ENCODE measurements at regions not wholly inside any gene's neighbourhood (a gene's known extent, or its start where the extent isn't known, plus 50 kb on each side); places are given as distances from the start of the nearest gene placed in this dataset.

DNA sequence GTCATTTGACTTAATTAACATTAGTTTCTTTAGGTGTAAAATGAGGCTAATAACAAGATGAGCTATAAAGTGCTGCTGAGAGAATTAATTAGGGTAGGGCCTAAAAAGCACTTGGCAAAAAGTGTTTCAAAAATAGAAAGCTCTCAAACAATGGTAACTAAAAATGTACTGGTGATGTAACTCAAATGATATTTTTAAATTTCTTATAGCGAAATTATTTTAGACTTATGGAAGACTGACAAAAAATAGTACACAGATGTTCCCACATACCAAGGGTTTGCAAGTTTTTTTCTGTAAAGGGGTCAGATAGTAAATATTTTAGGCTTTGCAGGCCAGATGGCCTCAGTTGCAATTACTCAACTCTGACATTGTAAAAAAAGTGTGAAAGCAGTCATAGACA, 190.7 kb upstream of the UFL1 start:
- no peak for TF ChIP-seq EZH2 (IDR thresholded peaks at IDR 0.05; ENCODE audit: borderline replicate concordance, low read depth, low read length, poor library complexity, severe bottlenecking)
- TF ChIP-seq, protein P1, sequence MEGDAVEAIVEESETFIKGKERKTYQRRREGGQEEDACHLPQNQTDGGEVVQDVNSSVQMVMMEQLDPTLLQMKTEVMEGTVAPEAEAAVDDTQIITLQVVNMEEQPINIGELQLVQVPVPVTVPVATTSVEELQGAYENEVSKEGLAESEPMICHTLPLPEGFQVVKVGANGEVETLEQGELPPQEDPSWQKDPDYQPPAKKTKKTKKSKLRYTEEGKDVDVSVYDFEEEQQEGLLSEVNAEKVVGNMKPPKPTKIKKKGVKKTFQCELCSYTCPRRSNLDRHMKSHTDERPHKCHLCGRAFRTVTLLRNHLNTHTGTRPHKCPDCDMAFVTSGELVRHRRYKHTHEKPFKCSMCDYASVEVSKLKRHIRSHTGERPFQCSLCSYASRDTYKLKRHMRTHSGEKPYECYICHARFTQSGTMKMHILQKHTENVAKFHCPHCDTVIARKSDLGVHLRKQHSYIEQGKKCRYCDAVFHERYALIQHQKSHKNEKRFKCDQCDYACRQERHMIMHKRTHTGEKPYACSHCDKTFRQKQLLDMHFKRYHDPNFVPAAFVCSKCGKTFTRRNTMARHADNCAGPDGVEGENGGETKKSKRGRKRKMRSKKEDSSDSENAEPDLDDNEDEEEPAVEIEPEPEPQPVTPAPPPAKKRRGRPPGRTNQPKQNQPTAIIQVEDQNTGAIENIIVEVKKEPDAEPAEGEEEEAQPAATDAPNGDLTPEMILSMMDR (conservative IDR thresholded peaks at IDR 0.05; ENCODE audit: low read depth, low read length) = no peak
- no TSS peak for BruUV-seq (replicated peaks)
- Histone ChIP-seq H3K36me3 (ENCODE audit: insufficient read depth, low read length, poor library complexity, severe bottlenecking) (no peaks in the 10 kb centered on the region), H3K4me1 (ENCODE audit: insufficient read depth, low read length, poor library complexity, severe bottlenecking) (no peaks in the 10 kb centered on the region), H3K27me3 (replicated peaks; ENCODE audit: insufficient read depth, low read depth, low read length, poor library complexity) (no peaks in the 10 kb centered on the region), H3K27ac (ENCODE audit: low read depth, low read length, poor library complexity, severe bottlenecking) (no peak overlapping the region), H3K4me3 (ENCODE audit: low read depth, low read length, poor library complexity, severe bottlenecking) (no peak overlapping the region), H3K9me3 (ENCODE audit: low read depth, low read length, poor library complexity, severe bottlenecking) (no peaks in the 10 kb centered on the region)
- POLR2A ChIA-PET (ENCODE audit: low non-redundant PET) = no interaction called here
- intact Hi-C loops (cut with micrococcal nuclease; ENCODE audit: unreplicated experiment) = no loop called here
- CTCF ChIA-PET = no interaction called here
- DNase-seq (ENCODE audit: low spot score) = no peak

DNA sequence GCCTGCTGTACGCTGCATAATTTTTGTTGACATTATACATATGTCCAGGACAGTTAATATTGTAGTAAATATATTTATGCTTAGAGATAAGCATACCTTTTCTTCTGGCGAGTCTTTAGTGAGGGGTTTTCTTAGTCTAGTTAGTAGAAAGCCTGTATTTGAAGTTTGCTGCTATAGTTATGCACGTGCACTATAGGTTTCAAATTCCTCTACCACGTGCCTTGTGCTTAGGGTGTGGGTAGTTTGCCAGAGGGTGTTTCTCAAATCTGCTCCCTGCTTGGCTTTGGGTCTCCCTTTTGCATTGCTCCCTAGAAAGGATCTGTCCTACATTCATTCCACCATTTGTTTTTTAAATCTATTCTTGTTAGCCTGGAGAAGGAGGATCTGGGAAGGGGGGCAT, 181.4 kb upstream of the UFL1 start:
- ChIA-PET POLR2A (ENCODE audit: low non-redundant PET) (no interaction called here), CTCF (no interaction called here)
- no peak overlapping the region for H3K27ac ChIP-seq (ENCODE audit: low read depth, low read length, poor library complexity, severe bottlenecking)
- no peak overlapping the region for H3K4me3 ChIP-seq (ENCODE audit: low read depth, low read length, poor library complexity, severe bottlenecking)
- TF ChIP-seq, protein P1 (conservative IDR thresholded peaks at IDR 0.05; ENCODE audit: low read depth, low read length) = no peak
- TF ChIP-seq EZH2 (IDR thresholded peaks at IDR 0.05; ENCODE audit: borderline replicate concordance, low read depth, low read length, poor library complexity, severe bottlenecking) = no peak
- no TSS peak for BruUV-seq (replicated peaks)
- no peaks in the 10 kb centered on the region for H3K4me1 ChIP-seq (ENCODE audit: insufficient read depth, low read length, poor library complexity, severe bottlenecking)
- no peaks in the 10 kb centered on the region for H3K9me3 ChIP-seq (ENCODE audit: low read depth, low read length, poor library complexity, severe bottlenecking)
- H3K36me3 ChIP-seq (ENCODE audit: insufficient read depth, low read length, poor library complexity, severe bottlenecking) = no peaks in the 10 kb centered on the region
- no peak for DNase-seq (ENCODE audit: low spot score)
- intact Hi-C loops (cut with micrococcal nuclease; ENCODE audit: unreplicated experiment) = no loop called here
- no peaks in the 10 kb centered on the region for H3K27me3 ChIP-seq (replicated peaks; ENCODE audit: insufficient read depth, low read depth, low read length, poor library complexity)

DNA sequence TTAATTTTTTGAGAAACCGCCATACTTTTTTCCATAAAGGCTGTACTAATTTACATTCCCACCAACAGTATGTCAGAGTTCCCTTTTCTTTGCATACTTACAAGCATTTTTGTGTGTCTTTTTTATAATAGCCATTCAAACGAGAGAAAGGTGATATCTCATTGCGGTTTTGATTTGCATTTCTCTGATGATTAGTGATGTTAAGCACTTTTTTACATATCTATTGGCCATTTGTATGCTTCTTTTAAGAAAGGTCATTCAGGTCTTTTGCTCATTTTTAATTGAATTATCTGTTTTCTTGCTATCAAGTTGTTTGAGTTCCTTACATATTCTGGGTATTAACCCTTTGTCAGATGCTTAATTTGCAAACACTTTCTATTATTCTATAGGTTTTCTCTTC, 176.1 kb upstream of the UFL1 start:
- Histone ChIP-seq H3K36me3 (ENCODE audit: insufficient read depth, low read length, poor library complexity, severe bottlenecking) (no peaks in the 10 kb centered on the region), H3K4me1 (ENCODE audit: insufficient read depth, low read length, poor library complexity, severe bottlenecking) (no peaks in the 10 kb centered on the region), H3K27me3 (replicated peaks; ENCODE audit: insufficient read depth, low read depth, low read length, poor library complexity) (no peaks in the 10 kb centered on the region), H3K4me3 (ENCODE audit: low read depth, low read length, poor library complexity, severe bottlenecking) (no peak overlapping the region), H3K9me3 (ENCODE audit: low read depth, low read length, poor library complexity, severe bottlenecking) (no peaks in the 10 kb centered on the region), H3K27ac (ENCODE audit: low read depth, low read length, poor library complexity, severe bottlenecking) (no peak overlapping the region)
- intact Hi-C loops (cut with micrococcal nuclease; ENCODE audit: unreplicated experiment) = no loop called here
- no peak for TF ChIP-seq EZH2 (IDR thresholded peaks at IDR 0.05; ENCODE audit: borderline replicate concordance, low read depth, low read length, poor library complexity, severe bottlenecking)
- TF ChIP-seq, protein P1 (conservative IDR thresholded peaks at IDR 0.05; ENCODE audit: low read depth, low read length) = no peak
- ChIA-PET POLR2A (ENCODE audit: low non-redundant PET) (no interaction called here), CTCF (no interaction called here)
- BruUV-seq (replicated peaks) = no TSS peak
- no peak for DNase-seq (ENCODE audit: low spot score)
